ENCODE measurements at regions not wholly inside any gene's neighbourhood (a gene's known extent, or its start where the extent isn't known, plus 50 kb on each side); places are given as distances from the start of the nearest gene placed in this dataset.
"Not testable (repeated sequence)": the region's sequence is repeated elsewhere in the genome, so short reads cannot be mapped to it uniquely, and the experiment has no call there.

GRCh38 chr2:77839102-77839501 lies 316.9 kb upstream of the LRRTM4 start:
- no peak for DNase-seq

GRCh38 chr2:77862120-77862519 lies 339.9 kb upstream of the LRRTM4 start:
- DNase-seq: no peak

GRCh38 chr2:77864426-77864825 lies 342.2 kb upstream of the LRRTM4 start:
- no peak for DNase-seq

- DNase-seq: no peak
Observed at GRCh38 chr2:77866661-77867060, 344.5 kb upstream of the LRRTM4 start.

GRCh38 chr2:77867146-77867545 lies 345.0 kb upstream of the LRRTM4 start:
- DNase-seq: no peak

GRCh38 chr2:77873506-77873905 lies 351.3 kb upstream of the LRRTM4 start:
- no peak for DNase-seq

- DNase-seq: not testable (repeated sequence)
Observed at GRCh38 chr2:77900211-77900610, 378.0 kb upstream of the LRRTM4 start.

- DNase-seq: no peak
Observed at GRCh38 chr2:77910136-77910535, 388.0 kb upstream of the LRRTM4 start.

- DNase-seq: no peak
Observed at GRCh38 chr2:77920838-77921366, 398.7 kb upstream of the LRRTM4 start.

GRCh38 chr2:77922567-77922966 lies 400.4 kb upstream of the LRRTM4 start:
- no peak for DNase-seq

- DNase-seq: no peak
Observed at GRCh38 chr2:77937366-77937765, 415.2 kb upstream of the LRRTM4 start.

- no peak for DNase-seq
Observed at GRCh38 chr2:77938462-77938861, 416.3 kb upstream of the LRRTM4 start.

GRCh38 chr2:77939370-77939769 lies 417.2 kb upstream of the LRRTM4 start:
- DNase-seq: no peak

GRCh38 chr2:77939801-77940200 lies 417.6 kb upstream of the LRRTM4 start:
- DNase-seq: no peak

- DNase-seq: no peak
Observed at GRCh38 chr2:77954931-77955330, 432.8 kb upstream of the LRRTM4 start.

GRCh38 chr2:77962943-77963342 lies 440.8 kb upstream of the LRRTM4 start:
- DNase-seq: no peak

- DNase-seq: no peak
Observed at GRCh38 chr2:77977471-77978063, 455.4 kb upstream of the LRRTM4 start.

- no peak for DNase-seq
Observed at GRCh38 chr2:77995161-77995560, 473.0 kb upstream of the LRRTM4 start.

GRCh38 chr2:77999376-77999775 lies 477.2 kb upstream of the LRRTM4 start:
- no peak for DNase-seq

- no peak for DNase-seq
Observed at GRCh38 chr2:78009289-78009688, 487.1 kb upstream of the LRRTM4 start.

- DNase-seq: peak in 1 of 2 donors; percentile 41
Observed at GRCh38 chr2:78011251-78011650, 489.1 kb upstream of the LRRTM4 start.

- no peak for DNase-seq
Observed at GRCh38 chr2:78020491-78020890, 498.3 kb upstream of the LRRTM4 start.

- no peak for DNase-seq
Observed at GRCh38 chr2:78023356-78023755, 501.2 kb upstream of the LRRTM4 start.

- no peak for DNase-seq
Observed at GRCh38 chr2:78024996-78025395, 502.8 kb upstream of the LRRTM4 start.

- DNase-seq: no peak
Observed at GRCh38 chr2:78029392-78029995, 507.3 kb upstream of the LRRTM4 start.
